CD4-positive, CD25-positive, alpha-beta regulatory T cell (primary cell): ENCODE measurements at regions not wholly inside any gene's neighbourhood (a gene's known extent, or its start where the extent isn't known, plus 50 kb on each side); places are given as distances from the start of the nearest gene placed in this dataset.

Source experiments
- ATAC-seq, 2 donors: fragments of 150-1000 bp; cut with Tn5 transposase; one replicate each; pipeline ENCODE4 v1.10.0; 2021; ENCODE audit warnings: low read depth in 2 of 2, moderate number of reproducible peaks in 2 of 2, moderate library complexity in 1 of 2
- DNase-seq, 3 donors: peaks; one replicate each; pipeline versions ENCODE4 v3.0.0 to v3.0.0-alpha.2; 2012 to 2022; ENCODE audit warnings: mixed read lengths in 1 of 3
- H3K27ac ChIP-seq: one replicate; pipeline ENCODE4 v1.7.0; 2013; ENCODE audit warnings: mild to moderate bottlenecking, low read length; ENCODE audit not compliant: insufficient read depth, poor library complexity, severe bottlenecking
- H3K27me3 ChIP-seq: one replicate; pipeline ENCODE4 v1.7.0; 2013; ENCODE audit warnings: low read length; ENCODE audit not compliant: control insufficient read depth, insufficient read depth
- H3K36me3 ChIP-seq: one replicate; pipeline ENCODE4 v1.7.0; 2013; ENCODE audit warnings: mild to moderate bottlenecking, low read length, moderate library complexity; ENCODE audit not compliant: control insufficient read depth, insufficient read depth
- H3K4me1 ChIP-seq: 2 replicates; pipeline ENCODE4 v1.7.0; 2013; ENCODE audit warnings: mild to moderate bottlenecking, low read length; ENCODE audit not compliant: insufficient read depth, control insufficient read depth, poor library complexity, severe bottlenecking
- H3K4me3 ChIP-seq: one replicate; pipeline ENCODE4 v1.7.0; 2013; ENCODE audit warnings: low read depth, mild to moderate bottlenecking, low read length, moderate library complexity
- H3K9me3 ChIP-seq, 2 experiments: 1 replicate in 1 of 2; 2 replicates in 1 of 2; pipeline ENCODE4 v1.7.0; 2013; ENCODE audit warnings: low read length in 2 of 2, mild to moderate bottlenecking in 1 of 2, moderate library complexity in 1 of 2; ENCODE audit not compliant: control insufficient read depth in 2 of 2
- H3K27ac Mint-ChIP-seq, 3 donors: one replicate each; pipeline ENCODE4 v1.8.0; 2020 to 2022; ENCODE audit warnings: mild to moderate bottlenecking in 3 of 3, mixed read lengths in 3 of 3, moderate library complexity in 2 of 3
- H3K27me3 Mint-ChIP-seq: one replicate; pipeline ENCODE4 v1.8.0; 2022; ENCODE audit warnings: mild to moderate bottlenecking, mixed read lengths
- H3K36me3 Mint-ChIP-seq: one replicate; pipeline ENCODE4 v1.8.0; 2020; ENCODE audit warnings: mixed read lengths
- H3K4me1 Mint-ChIP-seq, 4 donors: one replicate each; pipeline ENCODE4 v1.8.0; 2020 to 2022; ENCODE audit warnings: mixed read lengths in 4 of 4, mild to moderate bottlenecking in 1 of 4
- H3K4me3 Mint-ChIP-seq, 4 donors: one replicate each; pipeline ENCODE4 v1.8.0; 2020 to 2022; ENCODE audit warnings: mild to moderate bottlenecking in 4 of 4, mixed read lengths in 4 of 4, moderate library complexity in 3 of 4
- H3K9me3 Mint-ChIP-seq, 7 donors: one replicate each; pipeline ENCODE4 v1.8.0; 2020 to 2022; ENCODE audit warnings: mixed read lengths in 7 of 7, mild to moderate bottlenecking in 3 of 7, moderate library complexity in 2 of 7

DNA sequence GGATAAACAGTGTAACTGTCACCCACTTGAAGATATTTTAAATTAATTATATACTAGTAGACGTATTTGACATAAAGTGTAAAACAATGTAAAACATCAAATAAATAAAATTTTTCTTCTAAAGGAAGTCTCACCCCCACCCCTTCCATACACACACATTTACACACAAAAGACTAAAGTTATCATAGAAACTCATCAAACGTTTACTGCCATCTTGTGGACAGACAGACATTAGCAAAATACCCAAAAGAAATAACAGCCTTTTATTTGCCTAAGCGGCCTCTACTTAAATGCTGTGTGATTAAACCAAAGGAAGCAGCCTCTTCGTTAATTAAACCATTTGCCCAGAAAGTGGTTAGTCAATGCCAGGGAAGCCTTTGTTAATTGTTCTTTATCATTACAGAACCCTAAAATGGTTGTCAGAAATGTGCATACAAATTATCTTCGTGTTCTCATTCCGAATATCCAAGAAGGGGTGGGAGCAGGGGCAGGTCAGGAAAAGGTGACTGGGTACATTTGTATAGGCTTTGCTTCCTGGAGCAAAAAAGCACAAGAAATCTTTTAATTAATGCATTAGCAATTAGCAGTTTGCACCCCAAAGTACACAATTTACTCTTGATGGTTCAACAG is 176.2 kb upstream of the SASH1 start:
- Mint-ChIP-seq H3K9me3 (no peaks in the 10 kb centered on the region), H3K36me3 (no peaks in the 10 kb centered on the region), H3K4me1 (no peaks in the 10 kb centered on the region), H3K27me3 (peaks cover 4% of the 10 kb centered on the region), H3K4me3 (no peak overlapping the region), H3K27ac (no peak overlapping the region)
- DNase-seq = peak in 2 of 3 donors; percentile 8 to 41
- no peak overlapping the region for H3K27ac ChIP-seq
- H3K36me3 ChIP-seq = no peaks in the 10 kb centered on the region
- H3K4me1 ChIP-seq = no peaks in the 10 kb centered on the region
- no peaks in the 10 kb centered on the region for H3K27me3 ChIP-seq
- H3K4me3 ChIP-seq = no peak overlapping the region
- no peak for ATAC-seq
- no peaks in the 10 kb centered on the region for H3K9me3 ChIP-seq

GRCh38 chr6:148169706-148170105 is 172.9 kb upstream of the SASH1 start:
- ATAC-seq (no peak), DNase-seq (no peak)
- H3K27ac ChIP-seq = no peak overlapping the region
- Mint-ChIP-seq H3K27me3 (peaks cover 5% of the 10 kb centered on the region), H3K36me3 (no peaks in the 10 kb centered on the region), H3K4me1 (no peaks in the 10 kb centered on the region), H3K27ac (no peak overlapping the region), H3K9me3 (no peaks in the 10 kb centered on the region), H3K4me3 (no peak overlapping the region)
- H3K27me3 ChIP-seq = no peaks in the 10 kb centered on the region
- no peaks in the 10 kb centered on the region for H3K9me3 ChIP-seq
- no peak overlapping the region for H3K4me3 ChIP-seq
- H3K4me1 ChIP-seq = no peaks in the 10 kb centered on the region
- H3K36me3 ChIP-seq = no peaks in the 10 kb centered on the region

GRCh38 chr6:148170286-148170685 is 172.4 kb upstream of the SASH1 start:
- H3K27ac Mint-ChIP-seq = no peak overlapping the region
- no peaks in the 10 kb centered on the region for H3K9me3 ChIP-seq
- no peaks in the 10 kb centered on the region for H3K4me1 Mint-ChIP-seq
- no peaks in the 10 kb centered on the region for H3K4me1 ChIP-seq
- DNase-seq (no peak), ATAC-seq (no peak)
- H3K36me3 Mint-ChIP-seq = no peaks in the 10 kb centered on the region
- peaks cover 7% of the 10 kb centered on the region for H3K27me3 Mint-ChIP-seq
- H3K27ac ChIP-seq = no peak overlapping the region
- H3K4me3 Mint-ChIP-seq = no peak overlapping the region
- H3K27me3 ChIP-seq = no peaks in the 10 kb centered on the region
- H3K4me3 ChIP-seq = no peak overlapping the region
- H3K9me3 Mint-ChIP-seq = no peaks in the 10 kb centered on the region
- no peaks in the 10 kb centered on the region for H3K36me3 ChIP-seq

DNA sequence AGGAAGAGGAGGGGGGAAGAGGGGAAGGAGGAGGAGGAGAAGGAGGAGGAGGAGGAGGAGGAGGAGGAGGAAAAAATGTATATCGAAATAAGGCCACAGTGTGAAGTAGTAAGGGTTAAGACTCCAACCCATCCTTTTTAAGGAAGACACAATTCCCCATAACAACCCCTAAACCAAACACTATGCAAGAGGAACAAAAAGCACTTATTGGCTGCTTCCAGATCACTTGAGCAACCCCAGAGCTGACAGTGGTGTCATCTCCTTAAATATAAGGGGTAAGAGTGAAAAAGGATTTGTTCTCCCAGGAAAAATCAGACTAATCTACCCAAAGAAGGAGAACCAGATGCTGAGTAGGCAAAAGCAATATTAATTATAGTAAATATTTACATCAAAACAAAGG is 169.1 kb upstream of the SASH1 start:
- no peak overlapping the region for H3K4me3 ChIP-seq
- peaks cover 12% of the 10 kb centered on the region for H3K27me3 Mint-ChIP-seq
- no peaks in the 10 kb centered on the region for H3K36me3 ChIP-seq
- ATAC-seq (no peak), DNase-seq (no peak)
- H3K27me3 ChIP-seq = no peaks in the 10 kb centered on the region
- H3K4me1 ChIP-seq = no peaks in the 10 kb centered on the region
- no peak overlapping the region for H3K27ac ChIP-seq
- no peaks in the 10 kb centered on the region for H3K4me1 Mint-ChIP-seq
- no peaks in the 10 kb centered on the region for H3K9me3 ChIP-seq
- no peaks in the 10 kb centered on the region for H3K36me3 Mint-ChIP-seq
- H3K4me3 Mint-ChIP-seq = no peak overlapping the region
- H3K9me3 Mint-ChIP-seq = no peaks in the 10 kb centered on the region
- no peak overlapping the region for H3K27ac Mint-ChIP-seq

- ATAC-seq (no peak), DNase-seq (no peak)
- H3K36me3 Mint-ChIP-seq = no peaks in the 10 kb centered on the region
- no peak overlapping the region for H3K27ac Mint-ChIP-seq
- Histone ChIP-seq H3K4me1 (no peaks in the 10 kb centered on the region), H3K27ac (no peak overlapping the region), H3K4me3 (no peak overlapping the region), H3K27me3 (no peaks in the 10 kb centered on the region), H3K36me3 (no peaks in the 10 kb centered on the region), H3K9me3 (no peaks in the 10 kb centered on the region)
- H3K9me3 Mint-ChIP-seq = no peaks in the 10 kb centered on the region
- no peak overlapping the region for H3K4me3 Mint-ChIP-seq
- H3K4me1 Mint-ChIP-seq = no peaks in the 10 kb centered on the region
- H3K27me3 Mint-ChIP-seq = peaks cover 17% of the 10 kb centered on the region
These were observed 167.0 kb upstream of the SASH1 start for GRCh38 chr6:148175550-148176188.

GRCh38 chr6:148177589-148178233 is 164.9 kb upstream of the SASH1 start:
- Histone ChIP-seq H3K4me3 (no peak overlapping the region), H3K27ac (no peak overlapping the region), H3K27me3 (no peaks in the 10 kb centered on the region), H3K9me3 (no peaks in the 10 kb centered on the region), H3K4me1 (no peaks in the 10 kb centered on the region), H3K36me3 (no peaks in the 10 kb centered on the region)
- DNase-seq (peak in 1 of 3 donors; percentile 6), ATAC-seq (no peak)
- H3K27ac Mint-ChIP-seq = no peak overlapping the region
- H3K36me3 Mint-ChIP-seq = no peaks in the 10 kb centered on the region
- H3K9me3 Mint-ChIP-seq = peaks cover 0 to 3% (median 0%) of the 10 kb centered on the region in 7 donors
- H3K4me3 Mint-ChIP-seq = no peak overlapping the region
- no peaks in the 10 kb centered on the region for H3K4me1 Mint-ChIP-seq
- H3K27me3 Mint-ChIP-seq = peaks cover 17% of the 10 kb centered on the region

GRCh38 chr6:148179786-148180185 is 162.9 kb upstream of the SASH1 start:
- Mint-ChIP-seq H3K27ac (no peak overlapping the region), H3K27me3 (peaks cover 13% of the 10 kb centered on the region), H3K4me3 (no peak overlapping the region), H3K4me1 (no peaks in the 10 kb centered on the region), H3K36me3 (no peaks in the 10 kb centered on the region), H3K9me3 (peaks cover 0 to 3% (median 0%) of the 10 kb centered on the region in 7 donors)
- no peak overlapping the region for H3K27ac ChIP-seq
- no peaks in the 10 kb centered on the region for H3K4me1 ChIP-seq
- H3K4me3 ChIP-seq = no peak overlapping the region
- no peaks in the 10 kb centered on the region for H3K27me3 ChIP-seq
- H3K36me3 ChIP-seq = no peaks in the 10 kb centered on the region
- DNase-seq (peak in 1 of 3 donors; percentile 2), ATAC-seq (no peak)
- no peaks in the 10 kb centered on the region for H3K9me3 ChIP-seq

DNA sequence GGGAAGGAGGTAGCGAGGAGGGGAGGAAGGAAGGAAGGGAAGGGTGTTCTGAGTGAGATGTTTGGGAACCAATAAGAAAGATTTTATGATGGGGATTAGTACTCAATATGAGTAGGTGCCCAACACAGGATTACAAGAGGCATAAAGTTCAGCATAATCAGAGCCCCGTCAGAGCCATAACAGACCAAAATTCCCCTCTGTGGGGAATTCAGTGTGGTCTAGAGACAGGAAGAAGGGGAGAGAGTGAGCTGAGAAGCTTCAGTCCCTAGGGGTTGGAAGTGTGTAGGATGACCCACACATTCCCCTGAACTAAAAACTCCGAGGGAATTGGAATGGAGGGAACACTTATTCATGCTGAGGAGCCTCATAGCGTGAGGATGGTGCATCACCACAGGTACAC is 160.3 kb upstream of the SASH1 start:
- H3K9me3 Mint-ChIP-seq = peaks cover 0 to 3% (median 0%) of the 10 kb centered on the region in 7 donors
- no peak overlapping the region for H3K4me3 Mint-ChIP-seq
- Histone ChIP-seq H3K36me3 (no peaks in the 10 kb centered on the region), H3K4me3 (no peak overlapping the region), H3K4me1 (no peaks in the 10 kb centered on the region), H3K27ac (no peak overlapping the region), H3K27me3 (no peaks in the 10 kb centered on the region), H3K9me3 (no peaks in the 10 kb centered on the region)
- no peak overlapping the region for H3K27ac Mint-ChIP-seq
- H3K27me3 Mint-ChIP-seq = peaks cover 6% of the 10 kb centered on the region
- DNase-seq (no peak), ATAC-seq (no peak)
- H3K4me1 Mint-ChIP-seq = no peaks in the 10 kb centered on the region
- H3K36me3 Mint-ChIP-seq = no peaks in the 10 kb centered on the region
